ES-I3 (cell line): ENCODE measurements at regions not wholly inside any gene's neighbourhood (a gene's known extent, or its start where the extent isn't known, plus 50 kb on each side); places are given as distances from the start of the nearest gene placed in this dataset.

Experiments used
- H3K36me3 ChIP-seq: 2 replicates; pipeline ENCODE4 v1.6.1; 2013; ENCODE audit warnings: mild to moderate bottlenecking, low read length, control low read depth, moderate library complexity; ENCODE audit not compliant: insufficient read depth
- H3K4me1 ChIP-seq: 2 replicates; pipeline ENCODE4 v1.6.1; 2013; ENCODE audit warnings: mild to moderate bottlenecking, control low read depth, low read length; ENCODE audit not compliant: insufficient read depth
- H3K9ac ChIP-seq: 2 replicates; pipeline ENCODE4 v1.6.1; 2013; ENCODE audit warnings: low read depth, mild to moderate bottlenecking, low read length, moderate library complexity
- H3K9me3 ChIP-seq: 2 replicates; pipeline ENCODE4 v1.6.1; 2013; ENCODE audit warnings: mild to moderate bottlenecking, low read length, moderate library complexity; ENCODE audit not compliant: control insufficient read depth, insufficient read depth

- no peak overlapping the region for H3K9ac ChIP-seq
- no peaks in the 10 kb centered on the region for H3K36me3 ChIP-seq
- peaks cover 28% of the 10 kb centered on the region for H3K4me1 ChIP-seq
- H3K9me3 ChIP-seq, result no peaks in the 10 kb centered on the region
Measured at GRCh38 chrX:140360924-140361323, 143.9 kb downstream of the SOX3 start.

- Histone ChIP-seq H3K9ac (no peak overlapping the region), H3K4me1 (peaks cover 35% of the 10 kb centered on the region), H3K9me3 (no peaks in the 10 kb centered on the region), H3K36me3 (no peaks in the 10 kb centered on the region)
Measured at GRCh38 chrX:140360284-140360683, 144.6 kb downstream of the SOX3 start.

DNA sequence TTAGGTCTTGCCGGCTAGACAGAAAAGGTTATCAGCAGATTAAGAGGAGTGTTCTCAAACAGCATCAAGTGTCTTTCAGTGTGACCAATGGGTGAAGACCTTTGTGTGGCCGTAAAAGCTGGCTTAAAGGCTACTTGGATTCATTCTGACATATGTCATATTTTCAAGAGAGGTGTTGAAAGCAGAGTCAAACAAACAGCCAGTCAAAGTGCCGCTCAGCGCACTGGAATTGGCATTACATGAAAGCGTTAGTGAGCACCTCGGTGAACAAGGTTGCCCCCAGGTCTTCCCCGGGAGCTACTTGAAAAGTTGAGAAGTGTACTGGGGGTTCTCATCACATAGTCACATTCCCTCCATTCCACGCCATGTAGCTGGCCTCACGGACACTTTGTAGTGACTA, 148.9 kb downstream of the SOX3 start:
- no peaks in the 10 kb centered on the region for H3K9me3 ChIP-seq
- H3K9ac ChIP-seq, result no peak overlapping the region
- peaks cover 24% of the 10 kb centered on the region for H3K4me1 ChIP-seq
- H3K36me3 ChIP-seq, result no peaks in the 10 kb centered on the region

DNA sequence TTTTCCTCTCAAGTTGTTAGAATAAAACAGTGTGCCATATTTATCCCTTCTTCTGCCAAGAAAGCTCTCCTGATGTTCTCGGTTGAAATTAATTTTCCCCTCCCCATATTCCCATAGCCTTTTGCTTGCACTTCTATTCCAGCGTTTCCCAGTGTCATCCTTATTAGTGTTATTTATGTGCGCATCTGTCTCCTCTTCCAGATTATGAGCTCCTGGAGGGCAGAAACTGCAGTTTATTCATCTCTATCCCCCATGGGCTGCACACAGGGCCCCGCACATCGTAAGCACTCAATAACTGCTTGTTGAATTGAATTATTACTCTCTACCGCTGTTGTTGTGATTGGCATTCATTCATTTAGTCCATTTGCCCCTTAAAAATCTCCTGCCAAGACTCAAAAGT, 149.4 kb downstream of the SOX3 start:
- Histone ChIP-seq H3K36me3 (no peaks in the 10 kb centered on the region), H3K9ac (no peak overlapping the region), H3K9me3 (no peaks in the 10 kb centered on the region), H3K4me1 (peaks cover 19% of the 10 kb centered on the region)

- H3K9me3 ChIP-seq, result no peaks in the 10 kb centered on the region
- peaks cover 19% of the 10 kb centered on the region for H3K4me1 ChIP-seq
- H3K9ac ChIP-seq, result no peak overlapping the region
- H3K36me3 ChIP-seq, result no peaks in the 10 kb centered on the region
Measured at GRCh38 chrX:140354431-140355120, 150.3 kb downstream of the SOX3 start.

DNA sequence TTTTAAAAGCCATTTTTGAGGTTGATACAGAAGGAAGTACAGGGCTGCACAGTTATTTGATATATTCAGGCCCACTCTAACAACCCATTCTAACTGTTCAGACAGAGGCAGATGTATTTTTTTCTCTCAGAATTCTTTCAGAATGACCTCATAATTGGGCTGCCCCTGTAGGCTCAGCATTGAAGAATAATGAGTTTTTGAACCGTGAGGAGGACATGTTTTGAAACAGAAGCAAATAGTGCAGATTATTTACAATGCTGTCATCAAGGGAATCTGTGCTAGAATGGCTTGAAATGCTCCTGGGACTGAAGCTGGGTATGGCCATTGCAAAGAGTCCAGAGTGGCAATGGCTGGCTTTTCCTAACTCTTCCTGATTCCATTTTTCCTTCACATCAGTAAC, 158.1 kb downstream of the SOX3 start:
- H3K9ac ChIP-seq, result no peak overlapping the region
- no peaks in the 10 kb centered on the region for H3K9me3 ChIP-seq
- peaks cover 41% of the 10 kb centered on the region for H3K4me1 ChIP-seq
- no peaks in the 10 kb centered on the region for H3K36me3 ChIP-seq

GRCh38 chrX:140343226-140343868, 161.5 kb downstream of the SOX3 start:
- Histone ChIP-seq H3K9ac (no peak overlapping the region), H3K4me1 (peaks cover 36% of the 10 kb centered on the region), H3K36me3 (no peaks in the 10 kb centered on the region), H3K9me3 (no peaks in the 10 kb centered on the region)

- Histone ChIP-seq H3K4me1 (peaks cover 32% of the 10 kb centered on the region), H3K36me3 (no peaks in the 10 kb centered on the region), H3K9me3 (no peaks in the 10 kb centered on the region), H3K9ac (no peak overlapping the region)
Measured at GRCh38 chrX:140342410-140342809, 162.5 kb downstream of the SOX3 start.

DNA sequence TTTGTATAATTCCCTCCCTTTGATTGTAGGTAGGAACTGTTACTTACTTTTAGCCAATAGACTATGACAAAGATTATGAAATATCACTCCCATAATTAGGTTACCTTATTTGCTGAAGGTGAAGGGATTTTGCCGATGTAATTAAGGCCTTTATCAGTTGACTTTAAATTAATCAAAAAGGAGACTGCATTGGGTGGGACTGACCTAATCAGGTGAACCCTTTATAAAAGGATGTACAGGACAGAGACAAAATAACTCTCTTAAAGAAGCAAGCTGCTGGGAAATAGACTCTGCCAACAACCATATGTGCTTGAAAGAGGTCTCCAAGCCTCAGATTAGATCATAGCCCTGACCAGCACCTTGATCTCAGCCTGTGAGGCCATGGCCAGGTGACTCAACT, 167.6 kb downstream of the SOX3 start:
- no peak overlapping the region for H3K9ac ChIP-seq
- peaks cover 5% of the 10 kb centered on the region for H3K4me1 ChIP-seq
- no peaks in the 10 kb centered on the region for H3K9me3 ChIP-seq
- no peaks in the 10 kb centered on the region for H3K36me3 ChIP-seq

- H3K9me3 ChIP-seq, result no peaks in the 10 kb centered on the region
- peaks cover 9% of the 10 kb centered on the region for H3K4me1 ChIP-seq
- H3K36me3 ChIP-seq, result no peaks in the 10 kb centered on the region
- no peak overlapping the region for H3K9ac ChIP-seq
Measured at GRCh38 chrX:140318296-140318695, 186.6 kb downstream of the SOX3 start.

DNA sequence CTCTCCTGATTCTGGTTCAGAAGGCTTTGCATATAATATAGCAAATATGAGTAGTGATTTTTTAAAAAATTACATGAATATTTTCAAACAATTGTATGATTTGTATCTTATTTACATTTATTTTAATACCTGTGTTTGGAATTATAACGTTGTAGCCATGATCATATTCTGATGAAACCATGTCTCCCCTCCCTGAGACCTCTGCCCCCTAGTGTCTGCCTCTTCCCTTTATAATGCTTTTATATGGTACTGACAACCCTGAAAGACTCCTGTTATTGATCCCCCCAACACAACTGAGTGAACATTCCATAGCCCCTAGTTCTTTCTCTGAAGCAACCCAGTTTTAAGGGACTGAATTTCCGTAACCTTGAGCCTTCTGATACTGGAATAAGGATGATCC, 187.4 kb downstream of the SOX3 start:
- no peak overlapping the region for H3K9ac ChIP-seq

GRCh38 chrX:140298960-140299825, 205.7 kb downstream of the SOX3 start:
- Histone ChIP-seq H3K36me3 (no peaks in the 10 kb centered on the region), H3K4me1 (peaks cover 10% of the 10 kb centered on the region), H3K9me3 (no peaks in the 10 kb centered on the region), H3K9ac (no peak overlapping the region)

More for the DNA sequence above, 187.4 kb downstream of the SOX3 start:
- Histone ChIP-seq H3K9me3 (no peaks in the 10 kb centered on the region), H3K4me1 (peaks cover 9% of the 10 kb centered on the region), H3K36me3 (no peaks in the 10 kb centered on the region)

- Histone ChIP-seq H3K36me3 (no peaks in the 10 kb centered on the region), H3K4me1 (peaks cover 16% of the 10 kb centered on the region), H3K9ac (no peak overlapping the region), H3K9me3 (no peaks in the 10 kb centered on the region)
Measured at GRCh38 chrX:140297273-140297672, 207.6 kb downstream of the SOX3 start.

- peaks cover 10% of the 10 kb centered on the region; the same call in 1 of the 2 replicates for H3K4me1 ChIP-seq
- H3K9me3 ChIP-seq, result no peaks in the 10 kb centered on the region
- no peak overlapping the region for H3K9ac ChIP-seq
- no peaks in the 10 kb centered on the region for H3K36me3 ChIP-seq
Measured at GRCh38 chrX:140292961-140293360, 211.9 kb downstream of the SOX3 start.
